ENCODE measurements at regions not wholly inside any gene's neighbourhood (a gene's known extent, or its start where the extent isn't known, plus 50 kb on each side); places are given as distances from the start of the nearest gene placed in this dataset.

DNA sequence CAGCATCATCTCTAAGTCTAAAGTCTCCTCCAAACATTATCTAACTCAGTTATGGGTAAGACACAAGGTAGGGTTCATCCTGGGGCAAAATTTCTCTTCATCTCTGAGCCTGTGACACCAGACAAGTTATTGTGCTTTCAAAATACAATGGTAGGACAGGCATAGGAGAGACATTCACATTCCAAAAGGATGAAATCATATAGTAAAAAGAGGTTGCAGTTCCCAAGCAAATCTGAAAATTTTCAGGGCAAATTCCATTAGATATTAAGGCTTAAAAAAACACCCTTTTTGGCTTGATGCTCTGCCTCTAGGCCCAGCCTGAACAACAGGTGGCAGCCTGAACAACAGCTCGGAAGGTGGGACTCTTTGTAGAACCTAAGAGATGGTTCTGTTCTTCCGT is 448.3 kb upstream of the SLIT2 start:
- DNase-seq (ENCODE audit: low read depth in 4 of 4, low spot score in 2 of 4) = no peak

DNA sequence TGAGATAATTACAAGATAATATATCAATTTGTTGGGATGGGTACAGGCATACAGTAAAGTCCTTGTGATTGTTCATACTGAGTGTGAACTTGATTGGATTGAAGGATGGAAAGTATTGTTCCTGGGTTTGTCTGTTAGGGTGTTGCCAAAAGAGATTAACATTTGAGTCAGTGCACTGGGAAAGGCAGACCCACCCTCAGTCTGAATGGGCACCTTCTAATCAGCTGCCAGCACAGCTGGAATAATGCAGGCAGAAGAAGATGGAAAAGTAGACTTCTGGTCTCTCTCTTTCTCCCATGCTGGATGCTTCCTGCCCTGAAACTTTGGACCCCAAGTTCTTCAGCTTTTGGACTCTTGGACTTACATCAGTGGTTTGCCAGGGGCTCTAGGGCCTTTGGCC is 457.9 kb upstream of the SLIT2 start:
- no peak for DNase-seq (ENCODE audit: low read depth in 4 of 4, low spot score in 2 of 4)

- DNase-seq (ENCODE audit: low read depth in 4 of 4, low spot score in 2 of 4) = no peak
These were observed 460.1 kb upstream of the SLIT2 start for GRCh38 chr4:19791422-19792123.

GRCh38 chr4:19786616-19787015 is 465.1 kb upstream of the SLIT2 start:
- no peak for DNase-seq (ENCODE audit: low read depth in 4 of 4, low spot score in 2 of 4)

GRCh38 chr4:19783667-19784223 is 468.0 kb upstream of the SLIT2 start:
- no peak for DNase-seq (ENCODE audit: low read depth in 4 of 4, low spot score in 2 of 4)

GRCh38 chr4:19780871-19781270 is 470.8 kb upstream of the SLIT2 start:
- DNase-seq (ENCODE audit: low read depth in 4 of 4, low spot score in 2 of 4) = no peak

GRCh38 chr4:19776929-19777328 is 474.8 kb upstream of the SLIT2 start:
- DNase-seq (ENCODE audit: low read depth in 4 of 4, low spot score in 2 of 4) = no peak

GRCh38 chr4:19776021-19776459 is 475.7 kb upstream of the SLIT2 start:
- DNase-seq (ENCODE audit: low read depth in 4 of 4, low spot score in 2 of 4) = peak in 1 of 4 donors; percentile 19

DNA sequence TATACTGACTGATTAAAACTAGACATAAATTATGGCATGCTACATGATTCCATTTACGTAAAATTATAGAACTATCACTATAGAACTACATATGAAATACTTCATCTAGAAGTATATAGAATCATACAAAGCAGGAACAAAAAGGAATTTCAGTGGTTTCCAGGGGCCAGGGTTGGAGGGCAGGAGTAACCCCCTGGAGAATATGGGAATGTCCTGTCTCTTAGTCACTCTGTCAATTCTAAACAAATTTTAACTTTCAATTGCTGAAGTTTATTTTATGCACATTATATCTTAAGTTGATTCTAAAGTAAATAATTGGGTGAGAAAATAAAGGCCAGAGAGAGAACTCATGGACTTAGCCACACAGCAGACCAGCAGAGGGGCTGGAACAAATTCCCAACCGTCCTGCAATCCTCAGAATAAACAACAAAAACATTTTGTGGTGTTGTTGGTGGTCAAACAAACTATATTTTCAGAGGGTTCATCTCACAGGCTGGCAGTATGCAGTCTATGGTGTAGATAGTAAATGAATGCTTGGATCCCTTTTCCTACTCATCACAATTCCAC is 476.9 kb upstream of the SLIT2 start:
- no peak for DNase-seq (ENCODE audit: low read depth in 4 of 4, low spot score in 2 of 4)

GRCh38 chr4:19772581-19772980 is 479.1 kb upstream of the SLIT2 start:
- DNase-seq (ENCODE audit: low read depth in 4 of 4, low spot score in 2 of 4) = no peak

- DNase-seq (ENCODE audit: low read depth in 4 of 4, low spot score in 2 of 4) = no peak
These were observed 495.0 kb upstream of the SLIT2 start for GRCh38 chr4:19756661-19757060.

DNA sequence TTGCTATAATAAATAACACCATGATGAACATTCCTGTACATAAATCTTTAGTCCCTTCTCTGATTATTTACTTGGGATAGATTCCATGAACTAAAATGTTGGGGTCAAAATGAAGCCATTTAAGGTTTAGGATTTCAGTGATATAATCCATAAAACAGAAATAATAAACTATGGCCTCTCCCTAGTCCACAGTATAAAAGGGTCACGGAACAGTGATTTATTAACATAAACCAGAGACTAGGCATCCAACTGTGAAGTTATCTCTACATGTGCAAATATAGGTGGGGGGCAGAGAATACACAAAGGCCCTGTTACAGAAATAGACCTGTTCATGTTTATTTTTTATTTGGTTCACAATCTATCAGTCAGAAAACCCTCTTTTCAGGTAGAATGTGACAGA is 499.1 kb upstream of the SLIT2 start:
- DNase-seq (ENCODE audit: low read depth in 4 of 4, low spot score in 2 of 4) = no peak

- DNase-seq (ENCODE audit: low read depth in 4 of 4, low spot score in 2 of 4) = peak in 1 of 4 donors; percentile 24
These were observed 502.9 kb upstream of the SLIT2 start for GRCh38 chr4:19748519-19749479.

GRCh38 chr4:19746377-19746776 is 505.3 kb upstream of the SLIT2 start:
- no peak for DNase-seq (ENCODE audit: low read depth in 4 of 4, low spot score in 2 of 4)

DNA sequence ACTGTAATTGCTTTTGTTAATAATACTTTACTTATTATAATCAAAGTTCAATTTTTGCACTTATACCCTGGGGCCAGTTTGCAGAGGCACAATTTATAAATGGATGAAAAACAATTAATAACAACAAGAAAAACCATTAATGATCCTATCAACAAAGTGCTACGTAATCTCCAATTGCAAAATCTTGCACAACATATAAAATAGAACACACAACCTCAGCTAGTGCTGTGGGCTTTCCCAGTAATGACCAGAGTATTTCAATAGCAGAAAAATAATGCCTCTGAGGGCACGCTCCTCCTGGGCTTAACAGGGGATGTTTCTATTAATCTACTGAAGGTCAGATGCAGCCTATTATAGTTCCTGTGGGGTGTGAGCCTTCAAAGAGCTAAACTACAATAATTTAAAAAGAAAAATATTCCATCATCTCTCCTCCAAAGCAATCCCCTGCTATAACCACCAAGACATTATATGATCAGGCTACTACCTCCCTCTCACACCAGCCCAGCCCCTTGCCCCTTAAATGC is 508.5 kb upstream of the SLIT2 start:
- DNase-seq (ENCODE audit: low read depth in 4 of 4, low spot score in 2 of 4) = no peak

DNA sequence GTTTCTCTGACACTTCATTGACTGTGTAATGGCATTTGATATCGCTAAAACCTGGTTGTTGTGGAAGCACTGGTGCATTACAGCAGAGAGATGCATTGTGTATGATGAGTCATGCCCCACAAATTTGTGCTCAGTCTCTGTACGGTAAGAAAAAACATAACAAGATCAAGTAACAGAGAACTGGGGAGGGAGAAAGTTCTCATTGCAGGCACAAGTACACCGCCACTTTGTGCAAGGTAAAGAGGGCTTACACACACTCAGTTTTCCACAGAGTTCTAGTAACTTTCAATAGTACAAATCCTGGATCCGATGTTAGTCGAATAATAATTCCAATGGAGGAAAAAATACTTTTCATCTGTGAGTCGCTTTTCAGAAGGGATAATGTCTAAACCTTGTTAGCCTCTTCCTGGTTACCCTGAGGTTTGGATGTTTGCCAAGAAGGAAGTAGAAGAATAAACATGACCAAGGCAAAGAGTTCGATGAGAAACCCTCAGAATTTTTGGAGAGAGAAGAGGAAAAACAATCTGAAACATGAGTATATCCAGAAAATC is 512.5 kb upstream of the SLIT2 start:
- DNase-seq (ENCODE audit: low read depth in 4 of 4, low spot score in 2 of 4) = peak in 2 of 4 donors; percentile 44 to 62

- no peak for DNase-seq (ENCODE audit: low read depth in 4 of 4, low spot score in 2 of 4)
These were observed 514.5 kb upstream of the SLIT2 start for GRCh38 chr4:19736968-19737756.

DNA sequence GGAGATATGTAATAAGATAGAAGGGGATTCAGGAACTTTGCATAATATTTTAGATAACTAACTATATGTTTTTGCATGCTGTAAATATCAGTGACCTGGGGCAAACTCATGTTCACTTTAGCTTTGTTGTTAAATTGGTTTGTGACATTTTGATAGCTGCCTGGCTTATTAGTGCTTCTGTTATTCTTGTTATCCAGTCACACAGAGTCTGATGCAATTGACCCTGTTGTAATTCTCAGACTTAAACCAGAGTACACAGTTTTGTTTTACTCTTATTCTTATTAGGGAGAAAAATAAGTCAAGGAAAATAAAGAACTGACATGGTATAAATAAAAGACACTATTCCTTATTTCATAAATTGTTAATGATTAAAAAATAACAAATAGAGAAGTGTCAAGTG is 516.7 kb upstream of the SLIT2 start:
- no peak for DNase-seq (ENCODE audit: low read depth in 4 of 4, low spot score in 2 of 4)

- DNase-seq (ENCODE audit: low read depth in 4 of 4, low spot score in 2 of 4) = no peak
These were observed 521.6 kb upstream of the SLIT2 start for GRCh38 chr4:19729886-19730651.

All from left renal cortex interstitium (tissue), 4 donors.